DND-41 (cell line): ENCODE measurements at regions not wholly inside any gene's neighbourhood (a gene's known extent, or its start where the extent isn't known, plus 50 kb on each side); places are given as distances from the start of the nearest gene placed in this dataset.

Experiments used
- EZH2 ChIP-seq: IDR thresholded peaks from 3 replicates; pipeline ENCODE4 v1.6.1; 2012; ENCODE audit warnings: borderline replicate concordance, low read depth, mild to moderate bottlenecking, moderate library complexity, low read length, inconsistent platforms; ENCODE audit not compliant: severe bottlenecking
- TF ChIP-seq, protein P1 (sequence below): IDR thresholded peaks from 2 replicates; pipeline ENCODE4 v1.5.1; 2012; ENCODE audit warnings: borderline replicate concordance, low read length, moderate library complexity, mild to moderate bottlenecking; ENCODE audit not compliant: poor library complexity, severe bottlenecking; ENCODE audit errors: extremely low read depth

GRCh38 chr3:83250613-83251012 lies 1489.2 kb upstream of the GBE1 start:
- TF ChIP-seq EZH2: no peak
- TF ChIP-seq, protein P1, sequence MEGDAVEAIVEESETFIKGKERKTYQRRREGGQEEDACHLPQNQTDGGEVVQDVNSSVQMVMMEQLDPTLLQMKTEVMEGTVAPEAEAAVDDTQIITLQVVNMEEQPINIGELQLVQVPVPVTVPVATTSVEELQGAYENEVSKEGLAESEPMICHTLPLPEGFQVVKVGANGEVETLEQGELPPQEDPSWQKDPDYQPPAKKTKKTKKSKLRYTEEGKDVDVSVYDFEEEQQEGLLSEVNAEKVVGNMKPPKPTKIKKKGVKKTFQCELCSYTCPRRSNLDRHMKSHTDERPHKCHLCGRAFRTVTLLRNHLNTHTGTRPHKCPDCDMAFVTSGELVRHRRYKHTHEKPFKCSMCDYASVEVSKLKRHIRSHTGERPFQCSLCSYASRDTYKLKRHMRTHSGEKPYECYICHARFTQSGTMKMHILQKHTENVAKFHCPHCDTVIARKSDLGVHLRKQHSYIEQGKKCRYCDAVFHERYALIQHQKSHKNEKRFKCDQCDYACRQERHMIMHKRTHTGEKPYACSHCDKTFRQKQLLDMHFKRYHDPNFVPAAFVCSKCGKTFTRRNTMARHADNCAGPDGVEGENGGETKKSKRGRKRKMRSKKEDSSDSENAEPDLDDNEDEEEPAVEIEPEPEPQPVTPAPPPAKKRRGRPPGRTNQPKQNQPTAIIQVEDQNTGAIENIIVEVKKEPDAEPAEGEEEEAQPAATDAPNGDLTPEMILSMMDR: no peak
